ENCODE measurements at regions not wholly inside any gene's neighbourhood (a gene's known extent, or its start where the extent isn't known, plus 50 kb on each side); places are given as distances from the start of the nearest gene placed in this dataset.

- no peak for TF ChIP-seq CTCF (IDR thresholded peaks at IDR 0.05; ENCODE audit: extremely low read depth, insufficient read depth, missing control alignments)
- in situ Hi-C loops (cut with MboI; ENCODE audit: low pct_unique_long_range_greater_than_20kb, low sequenced_read_pairs, unreplicated experiment), result no loop called here
- no peak for DNase-seq (ENCODE audit: low spot score)
Measured at GRCh38 chr4:80139671-80140070, 57.6 kb upstream of the PRDM8 start.

- in situ Hi-C loops (cut with MboI; ENCODE audit: low pct_unique_long_range_greater_than_20kb, low sequenced_read_pairs, unreplicated experiment), result no loop called here
- DNase-seq (ENCODE audit: low spot score), result peak; percentile 4
Measured at GRCh38 chr4:80138551-80139538, 58.5 kb upstream of the PRDM8 start.

GRCh38 chr4:80137631-80138030 lies 59.7 kb upstream of the PRDM8 start:
- TF ChIP-seq CTCF (IDR thresholded peaks at IDR 0.05; ENCODE audit: extremely low read depth, insufficient read depth, missing control alignments), result no peak
- no peak for DNase-seq (ENCODE audit: low spot score)
- in situ Hi-C loops (cut with MboI; ENCODE audit: low pct_unique_long_range_greater_than_20kb, low sequenced_read_pairs, unreplicated experiment), result no loop called here

More at GRCh38 chr4:80138551-80139538, 58.5 kb upstream of the PRDM8 start:
- TF ChIP-seq CTCF (IDR thresholded peaks at IDR 0.05; ENCODE audit: extremely low read depth, insufficient read depth, missing control alignments), result no peak

- no peak for TF ChIP-seq CTCF (IDR thresholded peaks at IDR 0.05; ENCODE audit: extremely low read depth, insufficient read depth, missing control alignments)
- in situ Hi-C loops (cut with MboI; ENCODE audit: low pct_unique_long_range_greater_than_20kb, low sequenced_read_pairs, unreplicated experiment), result no loop called here
- DNase-seq (ENCODE audit: low spot score), result no peak
Measured at GRCh38 chr4:80136270-80136669, 61.0 kb upstream of the PRDM8 start.

- DNase-seq (ENCODE audit: low spot score), result no peak
- in situ Hi-C loops (cut with MboI; ENCODE audit: low pct_unique_long_range_greater_than_20kb, low sequenced_read_pairs, unreplicated experiment), result no loop called here
- no peak for TF ChIP-seq CTCF (IDR thresholded peaks at IDR 0.05; ENCODE audit: extremely low read depth, insufficient read depth, missing control alignments)
Measured at GRCh38 chr4:80135702-80136058, 61.6 kb upstream of the PRDM8 start.

GRCh38 chr4:80134936-80135701 lies 62.1 kb upstream of the ANTXR2 start:
- DNase-seq (ENCODE audit: low spot score), result no peak
- in situ Hi-C loops (cut with MboI; ENCODE audit: low pct_unique_long_range_greater_than_20kb, low sequenced_read_pairs, unreplicated experiment), result no loop called here
- TF ChIP-seq CTCF (IDR thresholded peaks at IDR 0.05; ENCODE audit: extremely low read depth, insufficient read depth, missing control alignments), result no peak
